ENCODE measurements at regions not wholly inside any gene's neighbourhood (a gene's known extent, or its start where the extent isn't known, plus 50 kb on each side); places are given as distances from the start of the nearest gene placed in this dataset.
"Not testable (repeated sequence)": the region's sequence is repeated elsewhere in the genome, so short reads cannot be mapped to it uniquely, and the experiment has no call there.

GRCh38 chr13:80690208-80690607 is 349.3 kb upstream of the SPRY2 start:
- no peak for TF ChIP-seq JUND (IDR thresholded peaks at IDR 0.05; ENCODE audit: low read depth)
- no peak for DNase-seq (ENCODE audit: low read depth in 1 of 2, low spot score in 1 of 2)
- in situ Hi-C loops (cut with HindIII; ENCODE audit: low pct_unique_long_range_greater_than_20kb, low sequenced_read_pairs): no loop called here

GRCh38 chr13:80688593-80688992 is 347.7 kb upstream of the SPRY2 start:
- in situ Hi-C loops (cut with HindIII; ENCODE audit: low pct_unique_long_range_greater_than_20kb, low sequenced_read_pairs): no loop called here
- DNase-seq (ENCODE audit: low read depth in 1 of 2, low spot score in 1 of 2): no peak
- no peak for TF ChIP-seq JUND (IDR thresholded peaks at IDR 0.05; ENCODE audit: low read depth)

- TF ChIP-seq JUND (IDR thresholded peaks at IDR 0.05; ENCODE audit: low read depth): no peak
- in situ Hi-C loops (cut with HindIII; ENCODE audit: low pct_unique_long_range_greater_than_20kb, low sequenced_read_pairs): no loop called here
- no peak for DNase-seq (ENCODE audit: low read depth in 1 of 2, low spot score in 1 of 2)
These were observed 345.0 kb upstream of the SPRY2 start for GRCh38 chr13:80685942-80686341.

- in situ Hi-C loops (cut with HindIII; ENCODE audit: low pct_unique_long_range_greater_than_20kb, low sequenced_read_pairs): no loop called here
- TF ChIP-seq JUND (IDR thresholded peaks at IDR 0.05; ENCODE audit: low read depth): no peak
- no peak for DNase-seq (ENCODE audit: low read depth in 1 of 2, low spot score in 1 of 2)
These were observed 343.5 kb upstream of the SPRY2 start for GRCh38 chr13:80684217-80684991.

- no peak for TF ChIP-seq JUND (IDR thresholded peaks at IDR 0.05; ENCODE audit: low read depth)
- no peak for DNase-seq (ENCODE audit: low read depth in 1 of 2, low spot score in 1 of 2)
- in situ Hi-C loops (cut with HindIII; ENCODE audit: low pct_unique_long_range_greater_than_20kb, low sequenced_read_pairs): no loop called here
These were observed 339.9 kb upstream of the SPRY2 start for GRCh38 chr13:80680786-80681366.

- no peak for DNase-seq (ENCODE audit: low read depth in 1 of 2, low spot score in 1 of 2)
- no peak for TF ChIP-seq JUND (IDR thresholded peaks at IDR 0.05; ENCODE audit: low read depth)
- in situ Hi-C loops (cut with HindIII; ENCODE audit: low pct_unique_long_range_greater_than_20kb, low sequenced_read_pairs): no loop called here
These were observed 338.5 kb upstream of the SPRY2 start for GRCh38 chr13:80679423-80679822.

GRCh38 chr13:80677227-80677626 is 336.3 kb upstream of the SPRY2 start:
- no peak for DNase-seq (ENCODE audit: low read depth in 1 of 2, low spot score in 1 of 2)
- no peak for TF ChIP-seq JUND (IDR thresholded peaks at IDR 0.05; ENCODE audit: low read depth)
- in situ Hi-C loops (cut with HindIII; ENCODE audit: low pct_unique_long_range_greater_than_20kb, low sequenced_read_pairs): no loop called here

GRCh38 chr13:80675442-80675841 is 334.5 kb upstream of the SPRY2 start:
- in situ Hi-C loops (cut with HindIII; ENCODE audit: low pct_unique_long_range_greater_than_20kb, low sequenced_read_pairs); DNase-seq (ENCODE audit: low read depth in 1 of 2, low spot score in 1 of 2): not testable (repeated sequence)

GRCh38 chr13:80671773-80672172 is 330.8 kb upstream of the SPRY2 start:
- in situ Hi-C loops (cut with HindIII; ENCODE audit: low pct_unique_long_range_greater_than_20kb, low sequenced_read_pairs): no loop called here
- no peak for TF ChIP-seq JUND (IDR thresholded peaks at IDR 0.05; ENCODE audit: low read depth)
- DNase-seq (ENCODE audit: low read depth in 1 of 2, low spot score in 1 of 2): no peak

GRCh38 chr13:80669112-80669511 is 328.2 kb upstream of the SPRY2 start:
- in situ Hi-C loops (cut with HindIII; ENCODE audit: low pct_unique_long_range_greater_than_20kb, low sequenced_read_pairs): no loop called here
- TF ChIP-seq JUND (IDR thresholded peaks at IDR 0.05; ENCODE audit: low read depth): no peak

GRCh38 chr13:80668452-80668851 is 327.5 kb upstream of the SPRY2 start:
- DNase-seq (ENCODE audit: low read depth in 1 of 2, low spot score in 1 of 2): no peak
- no peak for TF ChIP-seq JUND (IDR thresholded peaks at IDR 0.05; ENCODE audit: low read depth)

More at GRCh38 chr13:80669112-80669511, 328.2 kb upstream of the SPRY2 start:
- DNase-seq (ENCODE audit: low read depth in 1 of 2, low spot score in 1 of 2): no peak

GRCh38 chr13:80666782-80667552 is 326.0 kb upstream of the SPRY2 start:
- in situ Hi-C loops (cut with HindIII; ENCODE audit: low pct_unique_long_range_greater_than_20kb, low sequenced_read_pairs): no loop called here
- no peak for DNase-seq (ENCODE audit: low read depth in 1 of 2, low spot score in 1 of 2)
- no peak for TF ChIP-seq JUND (IDR thresholded peaks at IDR 0.05; ENCODE audit: low read depth)

More at GRCh38 chr13:80668452-80668851, 327.5 kb upstream of the SPRY2 start:
- in situ Hi-C loops (cut with HindIII; ENCODE audit: low pct_unique_long_range_greater_than_20kb, low sequenced_read_pairs): no loop called here

GRCh38 chr13:80665792-80666333 is 324.9 kb upstream of the SPRY2 start:
- no peak for DNase-seq (ENCODE audit: low read depth in 1 of 2, low spot score in 1 of 2)
- no peak for TF ChIP-seq JUND (IDR thresholded peaks at IDR 0.05; ENCODE audit: low read depth)
- in situ Hi-C loops (cut with HindIII; ENCODE audit: low pct_unique_long_range_greater_than_20kb, low sequenced_read_pairs): no loop called here

All from T47D (cell line).